GM18511 (cell line): ENCODE measurements at regions not wholly inside any gene's neighbourhood (a gene's known extent, or its start where the extent isn't known, plus 50 kb on each side); places are given as distances from the start of the nearest gene placed in this dataset.
"Not testable (repeated sequence)": the region's sequence is repeated elsewhere in the genome, so short reads cannot be mapped to it uniquely, and the experiment has no call there.

Experiments used
- ATAC-seq: cut with Tn5 transposase; IDR thresholded peaks from one replicate; pipeline ENCODE4 v1.9.1; 2021; ENCODE audit warnings: mild to moderate bottlenecking, moderate library complexity; ENCODE audit not compliant: unreplicated experiment

DNA sequence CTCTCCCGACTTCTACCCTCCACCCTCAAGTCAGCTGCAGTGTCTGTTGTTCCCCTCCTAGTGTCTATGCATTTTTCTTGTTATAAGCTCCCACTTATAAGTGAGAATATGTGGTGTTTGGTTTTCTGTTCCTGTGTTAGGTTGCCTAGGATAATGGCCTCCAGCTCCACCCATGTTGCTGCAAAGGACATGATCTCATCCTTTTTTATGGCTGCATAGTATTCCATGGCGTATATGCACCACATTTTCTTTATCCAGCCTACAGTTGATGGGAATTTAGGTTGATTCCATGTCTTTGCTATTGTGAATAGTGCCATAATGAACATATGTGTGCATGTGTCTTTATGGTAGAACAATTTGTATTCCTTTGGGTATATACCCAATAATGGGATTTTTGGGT lies 80.7 kb downstream of the SPTSSA start:
- not testable (repeated sequence) for ATAC-seq

DNA sequence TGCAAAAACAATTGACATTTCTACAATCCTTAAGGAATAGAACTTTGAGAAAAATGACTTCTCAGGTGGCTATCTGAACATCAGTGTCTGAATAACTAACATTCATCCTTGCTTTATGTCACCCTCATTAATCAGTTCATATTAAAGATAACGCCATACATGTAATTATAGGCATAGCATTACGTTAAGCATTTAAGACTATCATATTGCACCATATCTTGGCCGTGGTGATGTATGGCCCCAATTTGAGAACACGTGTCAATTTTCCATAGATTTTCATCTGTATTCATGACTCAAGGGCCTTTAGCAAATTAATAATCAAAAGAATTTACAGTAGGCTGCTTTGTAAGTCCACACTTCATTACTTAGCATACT lies 81.6 kb downstream of the SPTSSA start:
- no peak for ATAC-seq

GRCh38 chr14:34379816-34380470 lies 82.1 kb downstream of the SPTSSA start:
- no peak for ATAC-seq

- no peak for ATAC-seq
Measured at GRCh38 chr14:34376649-34377267, 85.3 kb downstream of the SPTSSA start.

DNA sequence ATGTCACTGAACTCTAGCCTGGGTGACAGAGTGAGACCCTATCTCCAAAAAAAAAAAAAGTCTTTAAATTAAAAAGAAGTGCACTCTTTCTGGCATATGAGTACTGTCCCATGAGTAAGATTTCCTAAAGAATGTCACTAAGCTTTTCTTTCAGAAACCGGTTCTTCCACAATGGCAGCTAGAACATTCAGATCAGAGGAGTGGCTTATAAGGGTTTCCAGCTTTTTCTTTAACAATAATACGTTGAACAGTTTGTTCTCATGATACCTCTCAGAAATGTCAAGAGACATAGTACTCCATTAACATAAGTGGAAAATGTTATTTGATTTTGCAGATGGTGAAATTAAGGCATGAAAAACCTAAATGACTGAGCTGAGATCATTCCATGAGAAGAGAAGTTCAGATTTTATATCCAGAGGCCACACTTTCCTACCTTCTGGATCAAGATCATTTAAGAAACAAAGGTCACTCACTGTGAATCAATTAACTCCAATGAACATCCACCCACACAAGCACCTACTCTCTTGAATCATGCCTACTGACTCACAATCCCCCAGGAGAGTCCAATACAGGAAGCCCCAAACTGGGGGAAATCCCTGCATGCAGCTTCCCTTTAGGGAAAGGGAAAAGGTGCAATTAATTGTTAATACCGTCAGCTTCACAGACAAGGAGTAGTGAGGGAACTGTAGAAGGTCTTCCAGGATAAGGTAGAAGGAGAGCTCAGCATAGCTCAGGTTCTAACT lies 86.9 kb downstream of the SPTSSA start:
- ATAC-seq = no peak

DNA sequence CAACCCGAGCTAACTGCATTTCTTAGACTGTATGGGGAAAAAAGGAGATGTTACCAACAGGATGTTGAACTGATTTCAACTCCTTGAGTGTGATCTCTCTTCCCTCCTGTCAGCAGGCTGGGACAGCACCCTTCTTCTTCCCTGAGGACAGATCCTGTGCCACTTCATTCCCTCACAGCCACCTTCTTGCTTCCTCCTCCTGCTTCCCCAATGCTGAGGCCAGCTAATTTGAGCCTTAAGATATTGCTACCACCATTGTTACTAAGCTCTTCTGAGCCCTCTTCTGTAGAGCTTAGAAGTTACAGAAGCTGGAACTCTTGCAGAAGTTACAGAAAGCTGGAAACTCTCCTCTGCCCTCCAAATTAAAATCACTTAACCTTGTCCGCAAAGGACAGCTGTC lies 88.8 kb downstream of the SPTSSA start:
- no peak for ATAC-seq

DNA sequence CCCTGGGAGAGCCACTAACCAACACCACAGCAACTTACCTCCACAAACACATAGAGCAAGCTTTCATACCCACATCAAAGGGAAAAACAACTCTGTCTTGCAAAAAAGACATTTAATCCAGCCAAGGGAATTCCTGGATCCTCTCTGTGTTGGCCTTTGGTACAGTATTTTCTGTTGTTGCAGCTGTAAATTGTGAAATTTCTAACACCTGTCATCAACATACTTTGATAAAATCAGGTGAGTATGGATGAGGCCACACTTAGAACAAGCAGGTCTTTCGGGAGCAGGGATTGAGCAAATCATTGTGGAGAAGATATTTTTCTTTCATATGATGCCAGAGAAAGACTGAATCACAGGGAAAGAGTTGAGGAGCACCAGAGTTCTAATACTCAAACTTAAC lies 89.3 kb downstream of the SPTSSA start:
- no peak for ATAC-seq

- no peak for ATAC-seq
Measured at GRCh38 chr14:34369648-34370030, 92.4 kb downstream of the SPTSSA start.

DNA sequence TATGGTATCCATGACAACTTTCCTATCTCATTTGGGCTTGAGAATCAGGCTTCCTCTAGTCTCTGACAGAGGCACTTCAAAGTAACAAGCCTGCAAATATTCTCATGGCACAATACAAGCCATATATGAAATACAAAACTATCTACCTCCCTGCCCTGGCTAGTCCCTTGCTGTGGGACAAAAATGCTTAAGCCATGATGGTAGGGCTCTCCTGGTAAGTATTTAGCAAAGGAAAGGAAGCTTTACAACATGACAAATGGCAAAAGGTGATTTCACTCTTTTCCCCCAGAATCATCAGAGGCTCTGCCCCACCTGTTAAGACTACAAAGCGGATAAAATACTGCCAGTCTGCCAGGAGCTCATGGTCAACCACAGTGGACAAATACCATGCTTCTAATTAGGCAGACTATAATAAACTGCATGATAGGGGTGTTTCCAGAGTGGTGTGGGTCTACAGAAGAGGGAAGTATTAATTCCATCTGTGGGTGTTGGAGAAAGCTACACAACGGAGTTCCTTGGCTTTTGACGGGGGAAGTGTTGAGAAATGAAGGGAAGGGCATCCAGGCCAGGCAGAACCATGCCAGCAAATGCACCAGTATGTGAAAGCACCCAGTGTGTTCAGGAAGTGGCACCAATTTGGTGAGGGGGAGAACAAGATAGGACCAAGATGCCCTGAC lies 92.9 kb downstream of the SPTSSA start:
- no peak for ATAC-seq

- no peak for ATAC-seq
Measured at GRCh38 chr14:34368115-34368970, 93.7 kb downstream of the SPTSSA start.

DNA sequence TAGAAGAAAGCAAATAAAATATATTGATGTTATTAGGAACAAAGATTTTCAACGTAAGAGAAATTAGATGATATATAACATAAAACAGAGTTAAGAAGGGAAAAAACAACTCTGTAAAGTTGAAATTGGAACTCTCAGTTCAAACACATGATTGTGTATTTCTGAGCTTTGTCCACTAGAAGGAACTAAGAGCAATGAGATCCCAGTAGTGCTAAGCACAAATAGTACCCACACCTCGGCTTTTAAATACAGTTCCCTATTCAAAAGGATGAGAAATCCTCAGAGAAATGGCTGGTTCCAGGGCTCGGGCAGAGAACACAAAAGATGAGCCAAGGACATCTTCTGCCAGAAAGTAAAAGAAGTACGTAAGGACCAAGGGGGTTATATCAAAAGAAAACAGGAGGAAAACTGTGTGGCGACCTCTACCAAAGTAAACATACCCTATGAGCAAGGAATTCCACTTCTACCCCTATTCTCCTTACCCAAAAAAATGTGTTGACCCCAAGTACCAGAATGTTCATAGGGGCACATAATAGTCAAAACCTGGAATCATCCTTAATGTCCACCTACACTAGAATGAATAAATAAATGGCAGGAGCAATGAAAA lies 96.6 kb downstream of the SPTSSA start:
- ATAC-seq = no peak

- ATAC-seq = no peak
Measured at GRCh38 chr14:34364201-34364600, 97.8 kb downstream of the SPTSSA start.

DNA sequence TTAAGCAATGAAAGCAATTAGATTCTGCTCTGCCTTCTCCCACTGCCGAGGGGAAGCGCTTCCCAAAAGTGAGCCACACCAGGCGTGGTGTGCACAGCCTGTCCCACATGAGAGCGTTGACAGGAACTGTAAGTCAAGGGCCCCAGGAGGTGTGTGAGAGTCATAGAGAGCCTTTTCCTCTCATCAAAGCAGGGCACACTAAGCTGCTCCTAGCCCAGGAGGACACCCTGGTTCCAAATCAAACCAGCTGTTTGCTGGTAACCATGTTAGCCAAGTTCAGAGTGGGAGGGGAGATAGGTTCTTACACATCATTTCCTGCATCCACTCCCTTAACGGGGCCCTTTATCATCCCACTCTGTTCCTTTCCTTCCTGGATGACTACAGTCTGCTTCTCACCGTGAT lies 98.3 kb downstream of the SPTSSA start:
- no peak for ATAC-seq

DNA sequence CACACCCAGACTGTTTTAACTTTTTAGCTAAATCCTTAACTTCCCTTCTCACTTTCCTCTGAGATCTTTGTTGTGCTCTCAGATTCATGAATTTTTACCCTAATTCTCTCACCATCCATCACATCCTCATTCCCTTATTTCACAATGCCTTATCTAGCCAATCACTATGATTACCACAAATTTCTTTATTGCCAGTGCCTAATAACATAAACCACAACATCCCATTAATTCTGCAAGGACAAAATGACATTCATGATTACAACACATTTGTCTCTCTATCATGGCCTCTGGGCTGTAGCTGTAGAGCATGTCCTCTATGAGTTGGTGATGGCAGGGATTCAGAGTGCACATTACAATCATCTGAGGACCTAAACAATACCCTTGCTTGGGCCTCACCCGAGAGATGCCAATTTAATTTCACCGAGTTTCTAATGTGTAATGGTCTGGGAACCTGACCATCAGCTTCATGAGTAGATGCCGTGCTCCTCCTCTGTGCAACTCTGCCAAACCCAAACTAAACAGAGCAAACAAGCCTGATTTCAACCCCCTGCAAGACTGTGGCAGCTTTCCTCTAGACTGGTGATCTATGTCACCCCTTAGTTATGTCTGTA lies 99.3 kb downstream of the SPTSSA start:
- no peak for ATAC-seq

GRCh38 chr14:34361504-34362011 lies 100.5 kb downstream of the SPTSSA start:
- ATAC-seq = no peak

DNA sequence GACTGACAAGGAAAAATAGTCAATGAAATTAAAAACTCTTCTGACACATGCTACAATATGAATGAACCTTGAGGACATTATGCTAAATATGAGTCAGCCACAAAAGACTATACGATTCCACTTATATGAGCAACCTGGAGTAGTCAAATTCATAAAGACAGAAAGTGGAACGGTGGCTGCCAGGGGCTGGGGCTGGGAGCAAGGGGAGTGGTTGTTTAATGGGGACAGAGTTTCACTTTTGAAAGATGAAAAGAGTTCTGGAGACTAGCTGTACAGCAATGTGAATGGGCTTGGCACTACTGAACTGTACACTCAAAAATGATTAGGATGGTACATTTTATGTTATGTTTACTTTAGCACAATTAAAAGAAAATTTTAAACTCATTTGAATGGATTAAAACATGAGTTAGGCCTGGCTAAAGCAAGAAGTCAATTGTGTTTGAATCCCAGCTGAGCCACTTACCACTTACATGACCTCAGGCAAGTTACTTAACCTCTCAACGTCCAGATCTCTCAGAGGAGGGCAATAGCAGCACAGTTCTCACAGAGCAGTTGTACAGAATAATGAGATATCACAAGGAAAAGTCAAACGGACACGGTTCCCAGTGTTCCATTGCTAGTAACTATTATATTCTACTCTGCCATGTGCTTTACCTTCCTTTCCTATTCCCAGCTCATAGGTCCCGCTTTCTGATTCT lies 102.5 kb downstream of the SPTSSA start:
- no peak for ATAC-seq

GRCh38 chr14:34356264-34356654 lies 105.8 kb downstream of the SPTSSA start:
- ATAC-seq = no peak

DNA sequence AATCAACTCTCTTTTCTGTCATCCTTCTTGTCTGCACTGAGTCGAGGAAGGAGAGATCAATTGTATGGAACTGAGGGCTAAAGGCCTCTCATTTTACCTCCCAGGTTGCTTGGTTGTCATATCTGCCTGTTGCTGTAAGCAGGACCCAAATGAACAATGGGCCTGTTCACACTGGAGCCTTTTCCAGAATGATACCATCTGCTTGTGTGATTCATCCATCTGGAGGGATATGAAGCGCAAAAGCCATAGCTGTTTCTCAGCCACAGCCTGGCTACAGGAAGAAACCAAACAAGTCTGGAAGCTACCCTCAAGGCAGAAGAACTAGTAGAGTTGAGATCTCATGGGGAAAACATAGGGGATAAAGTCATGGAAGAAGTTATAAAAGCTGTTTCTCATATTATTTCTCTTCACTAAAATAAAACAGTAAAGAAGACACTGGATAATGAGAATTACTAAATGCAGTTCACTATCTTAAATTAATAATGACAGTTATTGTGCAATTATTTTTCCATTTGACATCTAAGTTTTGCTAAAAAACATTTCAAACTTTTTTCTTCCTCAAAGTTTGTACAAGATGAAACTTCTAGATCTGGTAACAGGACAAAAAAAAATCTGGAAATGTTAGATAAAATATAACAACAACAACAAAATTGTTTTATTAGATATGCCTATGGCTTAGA lies 106.3 kb downstream of the SPTSSA start:
- no peak for ATAC-seq

DNA sequence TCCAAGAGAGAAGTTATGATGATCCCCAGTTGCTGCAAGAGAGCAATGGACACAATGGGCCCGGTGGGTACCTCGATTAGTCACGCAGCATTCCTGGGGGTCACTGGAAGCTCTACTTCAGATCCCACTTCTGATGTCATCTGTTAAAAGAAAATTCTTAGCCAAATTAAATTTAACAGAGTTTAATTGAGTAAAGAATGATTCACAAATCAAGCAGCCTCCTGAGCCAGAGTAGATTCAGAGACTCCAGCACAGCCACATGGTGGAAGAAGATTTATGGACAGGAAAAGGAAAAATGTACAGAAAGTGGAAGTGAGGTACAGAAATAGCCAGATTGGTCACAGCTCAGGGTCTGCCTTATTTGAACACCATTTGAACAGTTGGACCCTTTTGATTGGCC lies 107.5 kb downstream of the SPTSSA start:
- ATAC-seq = no peak
